Heart right ventricle (tissue), 16 donors: ENCODE measurements at regions not wholly inside any gene's neighbourhood (a gene's known extent, or its start where the extent isn't known, plus 50 kb on each side); places are given as distances from the start of the nearest gene placed in this dataset.

Experiments
- ATAC-seq, 8 donors: fragments of 200-7000 bp; cut with Tn5 transposase; one replicate each; pipeline ENCODE4 v1.9.1; 2020; ENCODE audit warnings: mild to moderate bottlenecking in 8 of 8, moderate library complexity in 8 of 8, moderate number of reproducible peaks in 1 of 8
- DNase-seq, 2 donors: peaks; one replicate each; pipeline ENCODE4 v3.0.0-alpha.2; 2020
- H3K27ac ChIP-seq, 10 donors: fragments of 200-600 bp; sonication (generic) in 2 of 10; one replicate each; pipeline versions ENCODE4 v1.5.0 to v1.8.0; 2020 to 2022; ENCODE audit warnings: mild to moderate bottlenecking in 3 of 10
- H3K27me3 ChIP-seq, 7 donors: fragments of 200-600 bp; one replicate each; pipeline ENCODE4 v1.8.0; 2021 to 2022; ENCODE audit warnings: mild to moderate bottlenecking in 2 of 7
- H3K36me3 ChIP-seq, 9 donors: fragments of 200-600 bp; sonication (generic) in 1 of 9; one replicate each; pipeline versions ENCODE4 v1.5.0 to v1.8.0; 2020 to 2022; ENCODE audit warnings: mild to moderate bottlenecking in 2 of 9
- H3K4me1 ChIP-seq, 9 donors: fragments of 200-600 bp; sonication (generic) in 1 of 9; one replicate each; pipeline versions ENCODE4 v1.5.0 to v1.8.0; 2020 to 2022; ENCODE audit warnings: mild to moderate bottlenecking in 4 of 9
- H3K4me3 ChIP-seq, 10 donors: fragments of 200-600 bp; sonication (generic) in 2 of 10; one replicate each; pipeline versions ENCODE4 v1.5.0 to v1.8.0; 2020 to 2022; ENCODE audit warnings: mild to moderate bottlenecking in 7 of 10, moderate library complexity in 2 of 10
- H3K9me3 ChIP-seq, 11 donors: fragments of 200-600 bp in 10 of 11; sonication (generic) in 2 of 11; one replicate each; pipeline versions ENCODE4 v1.5.0 to v1.8.0; 2013 to 2022; ENCODE audit warnings: mild to moderate bottlenecking in 2 of 11, control low read depth in 1 of 11, moderate library complexity in 1 of 11
- CTCF ChIP-seq, 9 donors: fragments of 200-600 bp; sonication (generic) in 2 of 9; IDR thresholded peaks; one replicate each; pipeline versions ENCODE4 v1.5.0 to v1.8.0; 2021 to 2022; ENCODE audit warnings: antibody characterized with exemption in 9 of 9, mild to moderate bottlenecking in 5 of 9, moderate library complexity in 1 of 9
- WGBS, 2 donors: extraction: QIAGEN DNeasy Blood & Tissue Kit; methylation state at CpG; one replicate each; pipeline ENCODE4 v1.1.7; 2013; ENCODE audit warnings: inconsistent platforms in 1 of 2; 5-methylcytosine and 5-hydroxymethylcytosine counted together
- intact Hi-C, 10 donors: fragments of 100-400 bp; cut with DNase I; formaldehyde crosslinking; loops; one replicate each; pipeline versions ENCODE4 v1.11.1 to v1.14.2; 2022
- donor health status: Arrhythmogenic right ventricular cardiomyopathy.
- donor health status: ischemic (EF 13 %, LVEDD 7.1; RV severe dilation, severe dysfunction).
- donor health status: healthy with polysubstance abuse.
- donor health status: DM: no; HTN: yes; CAD: no.
- donor health status: DM: no; HTN: no; CAD: no.
- donor health status: ischemic (EF 25% LVEDD 6.9; RV normal size, moderate dysfunction).
- donor health status: ischemic (EF 25% LVEDD 5.7; RV mildly dilated, moderate dysfunction).
- donor health status: healthy.
- donor health status: DM: yes; HTN: yes; CAD: no.
- donor health status: Ischemic cardiomyopathy.
- donor health status: ischemic (EF 35%, LVEDD 5.7; RV mildly dilated, moderate dysfunction).
- donor health status: nonischemic (EF 11% LVEDD 7.7; RV severe dilation, severe dysfunction).
- donor health status: DM: yes; HTN: yes; CAD: no.
- donor health status: PGD.
- donor health status: ischemic (EF 29% LVEDD 5.4; RV normal size, mild dysfunction).
- donor health status: nonischemic (EF 23%, LVEDD 6.1; RV moderate dilation, normal function).

GRCh38 chr13:92989301-92989700, 237.3 kb upstream of the GPC6 start:
- Histone ChIP-seq H3K4me1 (no peaks in the 10 kb centered on the region), H3K4me3 (no peak overlapping the region), H3K9me3 (peaks cover 0 to 20% (median 0%) of the 10 kb centered on the region in 11 donors), H3K36me3 (no peaks in the 10 kb centered on the region), H3K27ac (no peak overlapping the region), H3K27me3 (no peaks in the 10 kb centered on the region)
- ATAC-seq (no peak), DNase-seq (no peak)
- TF ChIP-seq CTCF (IDR thresholded peaks at IDR 0.05): no peak
- WGBS, 2 donors: 58 to 67% methylated on average over 2 of the region's 2 CpGs
- intact Hi-C loops: no loop called here

- H3K27ac ChIP-seq: no peak overlapping the region
- no peaks in the 10 kb centered on the region for H3K4me1 ChIP-seq
- ATAC-seq: no peak
- intact Hi-C loops: no loop called here
- H3K9me3 ChIP-seq: peaks cover 0 to 42% (median 0%) of the 10 kb centered on the region in 11 donors
- no peak for DNase-seq
- H3K36me3 ChIP-seq: no peaks in the 10 kb centered on the region
- no peaks in the 10 kb centered on the region for H3K27me3 ChIP-seq
- H3K4me3 ChIP-seq: no peak overlapping the region
- TF ChIP-seq CTCF (IDR thresholded peaks at IDR 0.05): no peak
These were observed 234.9 kb upstream of the GPC6 start for GRCh38 chr13:92991692-92992091.

GRCh38 chr13:92994056-92994455, 232.6 kb upstream of the GPC6 start:
- no peak for TF ChIP-seq CTCF (IDR thresholded peaks at IDR 0.05)

DNA sequence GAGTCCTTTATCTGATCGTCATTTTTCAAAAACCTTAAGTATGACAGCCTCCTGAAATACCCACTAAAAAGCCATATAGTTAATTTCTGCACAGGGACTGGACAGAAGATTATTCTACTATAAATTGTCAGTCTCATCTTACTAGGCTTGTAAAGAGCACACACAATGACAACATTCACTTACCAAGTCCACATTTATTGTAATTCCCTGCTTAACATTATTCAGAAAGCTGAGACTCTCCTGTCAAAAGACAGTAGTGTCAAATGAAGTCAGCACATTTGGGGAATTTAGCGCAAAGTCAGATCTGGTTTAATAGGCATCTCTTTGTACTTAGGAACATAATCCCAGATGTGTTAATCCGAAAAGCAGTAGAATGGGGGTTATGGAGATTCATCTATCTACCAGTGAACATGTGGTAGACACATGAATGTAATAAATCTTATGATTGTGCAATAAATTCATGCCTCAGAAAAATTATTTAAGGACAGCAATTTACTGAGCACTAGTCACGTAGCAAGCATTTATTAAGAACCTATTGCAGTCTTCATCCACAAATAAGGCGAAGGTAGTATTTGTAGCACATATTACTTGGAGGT, 224.6 kb upstream of the GPC6 start:
- H3K4me1 ChIP-seq: no peaks in the 10 kb centered on the region
- H3K4me3 ChIP-seq: no peak overlapping the region
- no peak for TF ChIP-seq CTCF (IDR thresholded peaks at IDR 0.05)
- ATAC-seq (no peak), DNase-seq (no peak)
- H3K36me3 ChIP-seq: no peaks in the 10 kb centered on the region
- 82 to 86% methylated on average over 5 of the region's 5 CpGs for WGBS, 2 donors
- no peak overlapping the region for H3K27ac ChIP-seq
- intact Hi-C loops: no loop called here
- peaks cover 0 to 32% (median 2%) of the 10 kb centered on the region in 11 donors for H3K9me3 ChIP-seq
- no peaks in the 10 kb centered on the region for H3K27me3 ChIP-seq

More at GRCh38 chr13:92994056-92994455, 232.6 kb upstream of the GPC6 start:
- Histone ChIP-seq H3K4me3 (no peak overlapping the region), H3K27ac (no peak overlapping the region), H3K36me3 (no peaks in the 10 kb centered on the region), H3K27me3 (no peaks in the 10 kb centered on the region), H3K9me3 (peaks cover 0 to 32% (median 0%) of the 10 kb centered on the region in 11 donors), H3K4me1 (no peaks in the 10 kb centered on the region)
- no peak for ATAC-seq
- DNase-seq: no peak
- intact Hi-C loops: no loop called here
- 78 to 84% methylated on average over 3 of the region's 3 CpGs for WGBS, 2 donors
